NOMO-1 (cell line): ENCODE measurements at regions not wholly inside any gene's neighbourhood (a gene's known extent, or its start where the extent isn't known, plus 50 kb on each side); places are given as distances from the start of the nearest gene placed in this dataset.

Experiments
- DNase-seq, 2 experiments: peaks; one replicate each; lab custom pipeline; 2025; ENCODE audit not compliant: unreplicated experiment in 2 of 2; lab: John Stamatoyannopoulos, UW

DNA sequence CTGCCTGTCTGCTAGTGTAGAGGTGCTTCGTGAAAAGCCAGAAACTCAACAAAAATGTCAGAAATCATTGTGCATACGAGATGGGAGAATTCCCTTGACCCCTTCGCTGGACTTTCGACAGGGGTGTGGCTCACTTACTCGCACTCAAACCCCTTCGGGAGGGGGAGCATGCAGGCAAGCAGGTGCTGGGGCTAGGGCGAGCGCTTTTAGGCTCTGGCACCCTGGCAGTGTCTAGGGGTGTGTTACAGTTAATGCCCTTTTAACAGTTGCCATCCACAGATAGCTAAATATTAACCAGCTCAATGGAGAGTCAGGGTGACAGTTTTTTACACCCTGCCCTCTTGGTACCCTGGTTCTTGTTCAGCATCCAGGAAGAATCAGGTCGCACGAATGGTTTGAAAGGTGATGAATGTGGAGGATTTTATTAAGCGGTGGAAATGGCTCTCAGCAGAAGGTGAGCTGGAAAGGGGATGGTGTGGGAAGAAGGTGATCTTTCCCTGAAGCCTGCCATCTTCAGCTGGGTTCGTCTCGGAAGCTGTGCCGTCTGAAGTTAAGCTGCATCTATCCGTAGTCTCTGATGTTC is 59.6 kb upstream of the SHANK2 start:
- DNase-seq, result no peak

- no peak for DNase-seq
Observed at GRCh38 chr11:71311176-71311925, 59.0 kb upstream of the SHANK2 start.

DNA sequence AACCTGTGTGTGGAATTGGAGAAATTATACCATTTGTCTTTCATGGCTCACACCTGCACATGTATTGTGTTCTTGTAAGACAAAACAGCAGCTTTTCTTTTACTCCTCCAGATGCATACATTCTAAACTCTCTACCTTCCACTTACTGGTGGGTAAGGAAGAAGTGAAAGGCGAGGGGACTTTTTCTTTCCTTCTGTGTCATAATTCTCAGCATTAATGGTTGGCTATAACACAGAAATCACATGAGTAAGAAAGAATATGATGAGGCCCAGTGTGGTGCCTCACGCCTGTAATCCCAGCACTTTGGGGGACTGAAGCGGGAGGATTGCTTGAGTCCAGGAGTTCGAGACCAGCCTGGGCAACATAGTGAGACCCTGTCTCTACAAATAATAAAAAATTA is 57.8 kb upstream of the SHANK2 start:
- no peak for DNase-seq

- no peak for DNase-seq
Observed at GRCh38 chr11:71309611-71310010, 57.2 kb upstream of the SHANK2 start.

DNA sequence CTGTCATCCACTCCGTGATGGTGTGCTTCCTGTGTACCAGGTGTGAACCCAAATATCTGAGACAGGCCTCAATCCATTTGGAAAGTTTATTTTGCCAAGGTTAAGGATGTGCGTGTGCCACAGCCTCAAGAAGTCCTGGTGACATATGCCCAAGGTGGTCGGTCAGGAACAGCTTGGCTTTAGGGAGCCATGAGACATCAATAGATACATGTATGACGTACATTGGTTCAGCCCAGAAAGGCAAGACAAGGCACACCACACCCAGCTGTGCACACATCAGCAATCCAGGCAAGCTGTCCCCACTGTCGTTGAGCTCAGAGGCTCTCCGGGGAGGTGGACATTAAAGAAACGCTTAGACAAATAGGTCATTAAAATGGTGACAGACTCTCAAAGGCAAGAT is 56.8 kb upstream of the SHANK2 start:
- no peak for DNase-seq

DNA sequence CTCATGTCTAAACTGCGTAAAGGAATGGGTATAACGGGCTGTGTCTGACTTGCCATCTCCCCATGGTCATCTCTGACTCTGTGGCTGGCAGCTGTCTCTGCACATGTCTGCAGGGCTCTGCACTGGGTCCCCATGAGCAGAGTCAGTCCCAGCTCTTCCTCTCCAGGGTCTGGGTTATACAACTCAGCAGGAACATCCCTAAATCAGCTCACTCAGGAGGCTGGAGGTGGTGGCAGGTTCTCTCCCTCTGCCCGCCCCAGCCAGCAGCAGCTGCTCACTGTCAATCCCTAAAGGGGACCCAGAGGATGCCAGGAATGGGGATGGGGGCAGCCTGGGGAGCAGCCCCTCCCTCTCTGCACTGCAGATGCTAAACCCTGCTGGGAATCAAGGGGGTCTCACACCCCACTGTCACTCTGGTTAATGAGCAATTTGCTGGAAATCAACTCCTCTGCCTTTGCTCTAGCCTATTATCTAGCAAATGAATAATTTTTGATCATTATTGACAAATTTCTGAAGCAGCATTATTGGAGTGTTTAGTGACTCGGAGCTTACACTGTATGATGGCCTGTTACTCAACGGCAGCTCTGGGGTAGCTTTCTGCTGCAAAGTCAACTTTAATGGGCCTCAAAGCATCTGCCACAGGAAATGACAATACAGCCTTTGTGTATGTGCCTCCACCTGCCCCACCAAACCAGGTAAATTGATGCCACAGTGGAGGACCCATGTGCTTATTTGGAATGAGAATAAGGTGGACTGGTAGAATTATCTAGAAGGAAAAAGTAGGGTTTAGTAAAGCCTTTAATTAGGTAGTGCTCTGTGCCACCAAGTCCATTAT is 55.7 kb upstream of the SHANK2 start:
- no peak for DNase-seq

DNA sequence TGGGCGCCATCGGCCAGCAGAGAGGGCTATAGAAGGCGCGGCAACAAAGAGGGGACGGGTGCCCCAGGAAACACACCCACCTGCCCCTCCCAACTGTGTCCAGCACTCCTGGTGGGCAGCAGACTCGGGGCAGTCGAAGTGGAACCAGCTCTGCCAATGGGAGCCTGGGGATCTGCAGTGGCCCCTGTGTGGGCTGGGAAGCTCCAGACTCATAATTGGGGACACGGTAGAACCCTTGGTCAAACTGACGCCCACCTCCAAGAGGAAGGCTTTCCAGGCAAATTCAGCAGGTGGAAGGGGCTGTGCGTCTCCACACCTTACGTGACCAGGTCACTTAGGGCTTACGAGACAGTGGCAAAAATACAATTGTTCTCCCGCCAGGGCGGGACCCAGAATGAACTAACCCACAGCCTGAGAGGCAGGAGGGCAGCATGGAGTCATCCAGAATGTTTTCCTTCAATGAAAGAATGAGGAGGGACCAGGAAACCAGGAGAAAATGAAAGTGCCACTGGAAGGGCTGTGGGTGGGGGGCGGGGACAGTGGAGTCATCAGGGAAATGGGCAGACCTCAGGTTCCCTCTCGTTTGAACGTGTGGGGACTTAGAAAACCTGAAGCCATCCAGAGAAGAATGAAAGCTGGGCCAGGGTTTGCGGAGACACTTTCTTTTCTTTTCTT is 53.2 kb upstream of the SHANK2 start:
- no peak for DNase-seq

- no peak for DNase-seq
Observed at GRCh38 chr11:71305041-71305440, 52.7 kb upstream of the SHANK2 start.

DNA sequence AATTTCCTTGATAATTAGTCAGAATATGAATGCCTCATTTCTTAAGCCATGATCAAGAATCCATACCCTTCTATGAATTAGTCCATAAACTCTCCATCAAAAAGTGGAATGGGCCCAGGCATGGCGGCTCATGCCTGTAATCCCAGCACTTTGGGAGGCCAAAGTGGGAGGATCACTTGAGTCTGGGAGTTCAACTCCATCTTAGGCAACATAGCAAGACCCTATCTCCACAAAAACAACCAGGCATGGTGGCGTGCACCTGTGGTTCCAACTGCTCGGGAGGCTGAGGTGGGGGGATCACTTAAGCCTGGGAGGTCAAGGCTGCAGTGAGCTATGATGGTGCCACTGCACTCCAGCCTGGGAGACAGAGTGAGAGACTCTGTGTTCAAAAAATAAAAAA is 52.1 kb upstream of the SHANK2 start:
- no peak for DNase-seq

- no peak for DNase-seq
Observed at GRCh38 chr11:71304045-71304444, 51.7 kb upstream of the SHANK2 start.

- DNase-seq, result no peak
Observed at GRCh38 chr11:71302911-71303310, 50.5 kb upstream of the SHANK2 start.

GRCh38 chr11:71302534-71302909 is 50.1 kb upstream of the SHANK2 start:
- no peak for DNase-seq
